ENCODE measurements at regions not wholly inside any gene's neighbourhood (a gene's known extent, or its start where the extent isn't known, plus 50 kb on each side); places are given as distances from the start of the nearest gene placed in this dataset.
"Not testable (repeated sequence)": the region's sequence is repeated elsewhere in the genome, so short reads cannot be mapped to it uniquely, and the experiment has no call there.

DNA sequence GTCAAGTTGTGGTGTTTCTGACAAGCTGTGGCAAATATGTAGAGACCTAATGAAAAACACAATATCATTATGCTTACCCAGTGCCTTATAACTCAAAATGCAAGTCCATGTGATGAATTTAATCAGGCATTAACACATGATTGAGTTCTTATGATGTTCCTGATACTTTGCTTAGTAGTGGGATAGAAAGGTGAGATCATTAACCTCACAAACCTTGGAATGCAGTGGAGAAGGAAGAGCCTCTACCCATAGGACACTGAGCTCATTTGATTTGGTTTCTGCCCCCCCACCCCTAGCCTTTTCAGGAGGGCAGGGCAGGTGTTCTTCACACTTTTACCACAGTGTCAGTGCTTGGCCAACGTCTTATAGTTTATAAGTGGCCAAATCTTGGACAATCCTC is 683.6 kb upstream of the CPEB2 start:
- no peak for DNase-seq (ENCODE audit: low spot score)

DNA sequence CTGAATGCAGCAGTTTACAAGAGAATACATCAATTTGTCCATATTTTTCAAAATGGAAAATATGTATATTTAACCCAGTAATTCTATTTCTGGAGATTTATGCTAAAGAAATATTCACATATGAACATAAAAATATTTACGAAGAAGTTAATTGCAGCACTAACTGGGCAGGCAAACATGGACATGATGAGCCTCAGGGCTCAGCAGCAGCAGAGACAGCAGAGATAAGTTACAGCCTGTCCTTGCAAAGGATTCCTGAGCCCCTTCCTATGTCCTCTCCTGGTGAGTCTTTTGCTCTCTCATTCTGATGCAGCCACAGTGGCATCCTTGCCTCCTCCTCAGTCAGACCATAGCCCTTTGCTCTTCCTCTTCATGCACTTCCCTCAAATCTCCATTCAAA is 680.6 kb upstream of the CPEB2 start:
- DNase-seq (ENCODE audit: low spot score): no peak

DNA sequence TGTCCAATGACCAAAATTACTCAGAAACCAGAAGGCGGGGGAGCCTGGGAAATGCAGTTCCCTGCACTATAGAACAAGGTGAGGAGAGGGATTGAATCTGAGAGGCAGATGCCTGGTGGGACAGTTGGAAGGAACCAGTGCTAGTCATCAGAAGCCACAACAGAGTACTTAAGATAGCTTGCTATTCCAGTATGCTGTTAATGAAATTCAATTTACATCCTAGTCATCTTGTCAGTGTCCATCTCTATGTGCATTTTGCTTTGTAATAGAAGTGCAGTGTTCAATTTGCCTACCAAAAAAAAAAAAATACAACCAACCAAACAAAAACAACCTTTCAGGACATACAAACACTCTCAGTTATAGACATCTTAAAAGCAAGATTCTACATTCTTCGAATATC is 679.1 kb upstream of the CPEB2 start:
- DNase-seq (ENCODE audit: low spot score): no peak

DNA sequence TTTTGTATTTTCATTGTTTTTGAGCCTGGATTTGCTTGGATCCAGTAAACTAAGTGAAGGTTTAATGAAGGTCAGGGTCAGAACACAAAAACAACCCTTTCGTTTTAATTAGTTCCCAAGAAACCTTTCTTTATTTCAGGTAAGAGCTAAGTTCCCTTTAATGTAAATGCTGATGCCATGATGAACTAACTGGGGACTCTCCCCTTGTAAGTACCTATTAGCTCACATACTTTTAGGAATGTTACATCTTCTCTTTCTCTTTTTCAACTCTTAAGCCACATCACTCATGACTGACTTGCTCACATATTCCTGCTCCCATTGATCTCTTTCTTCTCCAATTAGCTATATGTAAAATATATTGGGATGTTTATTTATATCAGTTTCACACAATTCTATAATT is 673.1 kb upstream of the CPEB2 start:
- no peak for DNase-seq (ENCODE audit: low spot score)

DNA sequence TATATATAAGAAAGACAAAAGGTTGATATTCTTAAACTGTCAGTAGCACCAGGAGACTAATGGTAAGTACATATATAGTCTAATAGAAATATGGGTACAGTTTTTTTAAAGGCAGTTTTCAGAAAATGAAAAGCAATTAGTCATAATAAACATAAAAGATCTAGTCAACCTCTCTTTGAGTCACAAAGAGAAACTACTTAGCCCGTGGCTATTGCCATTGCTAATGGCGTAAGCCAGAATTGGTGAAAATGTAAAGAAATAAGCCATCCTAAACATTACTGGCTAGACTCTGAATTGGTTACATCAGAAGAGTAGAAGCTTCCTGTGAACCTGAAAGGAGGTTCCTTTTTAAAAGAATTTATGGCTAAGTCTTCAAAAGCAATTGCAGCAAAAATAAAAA is 668.7 kb upstream of the CPEB2 start:
- no peak for DNase-seq (ENCODE audit: low spot score)

DNA sequence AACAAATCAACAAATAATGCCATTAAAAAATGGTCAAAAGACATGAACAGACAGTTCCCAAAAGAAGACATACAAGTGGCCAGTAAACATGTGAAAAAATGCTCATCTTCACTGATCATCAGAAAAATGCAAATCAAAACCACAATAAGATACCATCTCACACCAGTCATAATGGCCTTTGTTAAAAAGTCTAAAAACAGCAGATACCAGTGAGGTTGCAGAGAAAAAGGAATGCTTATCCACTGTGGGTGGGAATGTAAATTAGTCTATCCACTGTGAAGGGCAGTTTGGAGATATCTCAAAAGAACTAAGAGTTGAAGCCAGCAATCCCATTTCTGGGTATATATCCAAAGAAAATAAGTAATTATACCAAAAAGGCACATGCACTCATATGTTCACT is 668.1 kb upstream of the CPEB2 start:
- no peak for DNase-seq (ENCODE audit: low spot score)

DNA sequence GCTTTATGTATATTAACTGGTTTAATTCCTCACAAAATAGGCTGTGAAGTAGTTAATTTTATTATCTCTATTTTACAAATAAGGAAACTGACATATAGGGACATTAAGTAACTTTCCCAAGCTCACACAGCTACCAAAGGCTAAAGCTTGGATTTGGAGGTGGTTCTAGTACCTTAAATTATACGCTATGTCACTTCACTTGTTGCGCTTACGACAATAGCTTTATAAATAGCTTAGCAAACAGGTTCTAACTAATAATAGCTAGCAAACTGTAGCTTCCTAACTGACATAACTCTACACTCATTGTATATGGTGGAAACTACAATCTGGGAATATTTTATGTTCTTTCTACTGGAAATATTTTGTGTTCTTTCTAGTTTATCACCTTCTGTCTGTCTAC is 666.4 kb upstream of the CPEB2 start:
- no peak for DNase-seq (ENCODE audit: low spot score)

DNA sequence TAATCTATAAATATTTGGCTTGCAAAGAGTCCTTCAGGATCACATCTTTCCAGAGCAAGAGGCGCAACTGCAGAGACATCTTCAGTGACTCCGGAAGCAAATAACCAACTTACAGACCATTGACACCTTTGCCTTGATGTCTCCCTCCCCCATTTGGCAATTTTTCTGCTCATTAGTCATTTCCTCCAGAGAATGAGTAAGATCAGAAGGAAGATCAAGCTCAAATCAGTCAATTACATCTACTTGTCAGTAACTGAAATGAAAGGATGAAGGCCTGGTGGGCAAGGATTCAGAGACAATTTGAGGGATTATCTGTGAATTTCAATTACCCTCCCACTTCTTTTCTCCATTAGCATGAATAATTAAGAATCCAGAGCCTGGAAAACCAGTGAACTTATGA is 665.6 kb upstream of the CPEB2 start:
- no peak for DNase-seq (ENCODE audit: low spot score)

DNA sequence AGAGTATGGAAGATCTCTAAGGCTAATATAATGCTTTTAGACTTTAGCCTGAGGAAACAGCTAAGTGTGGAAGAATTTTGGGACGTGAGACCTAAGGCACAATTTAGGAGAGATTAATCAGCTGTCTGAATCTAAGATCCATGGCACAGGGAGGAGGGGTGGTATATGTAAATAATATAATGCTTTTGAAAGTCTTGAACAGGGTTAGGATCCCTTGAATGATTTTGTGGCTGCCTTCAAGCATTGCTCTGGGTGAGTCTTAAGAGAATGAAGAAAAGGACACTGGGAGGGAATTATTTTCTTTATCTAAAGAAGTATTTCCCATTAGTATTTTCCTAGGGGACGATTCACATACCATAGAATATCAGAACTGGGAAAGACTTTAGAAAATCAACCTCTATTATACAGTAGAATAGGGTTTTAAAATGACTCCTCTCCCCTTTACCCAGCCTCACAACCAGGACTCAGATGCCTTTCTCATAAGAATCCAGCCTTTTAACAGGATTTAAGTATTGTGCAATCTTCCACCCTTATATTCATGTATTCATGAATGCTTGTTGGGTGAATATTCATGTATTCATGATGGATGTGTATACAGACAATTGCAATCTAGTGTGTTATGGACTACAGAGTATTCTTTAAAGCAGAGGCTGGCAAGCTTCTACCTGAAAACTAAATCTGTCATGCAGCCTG is 664.2 kb upstream of the CPEB2 start:
- DNase-seq (ENCODE audit: low spot score): no peak

DNA sequence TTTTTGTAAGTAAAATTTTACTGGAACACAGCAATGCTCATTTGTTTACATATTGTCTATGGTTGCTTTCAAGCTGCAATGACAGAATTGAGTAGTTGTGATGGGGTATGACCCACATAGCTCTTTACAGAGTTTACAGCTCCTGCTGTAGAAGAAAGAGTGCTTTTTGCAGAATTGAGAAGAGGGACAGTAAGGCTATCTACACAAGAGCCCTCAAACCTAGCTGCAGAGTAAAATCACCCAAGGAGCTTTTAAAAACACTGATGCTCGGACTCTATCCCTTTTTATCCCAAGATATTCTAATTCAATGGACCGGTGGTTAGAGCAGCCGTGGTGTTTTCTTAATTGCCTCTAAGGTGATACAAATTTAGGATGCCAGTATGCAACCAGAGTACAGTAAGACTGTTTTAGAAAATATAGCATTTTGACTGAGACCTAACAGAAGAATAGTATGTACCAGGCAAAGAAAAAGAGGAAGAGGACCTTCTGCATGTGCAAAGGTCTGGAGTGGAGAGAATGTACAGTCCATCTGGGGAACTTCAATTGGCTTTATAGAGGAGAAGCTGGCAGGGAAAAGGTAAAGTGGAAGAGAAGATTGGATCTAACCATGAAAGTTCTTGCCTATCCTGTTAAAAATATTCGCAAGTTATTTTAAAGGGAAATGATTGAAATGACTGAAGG is 663.6 kb upstream of the CPEB2 start:
- no peak for DNase-seq (ENCODE audit: low spot score)

DNA sequence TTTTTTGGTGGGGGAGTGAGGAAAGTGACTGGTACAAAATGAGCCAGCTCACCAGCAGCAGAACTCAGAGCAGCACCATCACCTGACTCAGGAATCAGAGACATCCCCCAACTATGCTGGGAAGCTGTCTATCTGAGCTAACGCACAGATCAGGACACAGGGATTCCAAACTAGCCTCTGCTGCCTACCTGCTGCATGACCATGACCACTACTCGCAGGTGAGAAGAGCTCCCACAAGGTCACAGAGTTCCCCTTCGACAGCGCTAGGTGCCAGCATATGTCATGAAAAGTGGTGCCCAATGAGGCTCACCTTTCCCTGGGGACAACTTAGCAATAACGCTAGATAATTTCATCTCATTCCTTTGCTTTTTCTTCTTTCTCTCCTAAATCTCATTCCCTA is 662.6 kb upstream of the CPEB2 start:
- no peak for DNase-seq (ENCODE audit: low spot score)

DNA sequence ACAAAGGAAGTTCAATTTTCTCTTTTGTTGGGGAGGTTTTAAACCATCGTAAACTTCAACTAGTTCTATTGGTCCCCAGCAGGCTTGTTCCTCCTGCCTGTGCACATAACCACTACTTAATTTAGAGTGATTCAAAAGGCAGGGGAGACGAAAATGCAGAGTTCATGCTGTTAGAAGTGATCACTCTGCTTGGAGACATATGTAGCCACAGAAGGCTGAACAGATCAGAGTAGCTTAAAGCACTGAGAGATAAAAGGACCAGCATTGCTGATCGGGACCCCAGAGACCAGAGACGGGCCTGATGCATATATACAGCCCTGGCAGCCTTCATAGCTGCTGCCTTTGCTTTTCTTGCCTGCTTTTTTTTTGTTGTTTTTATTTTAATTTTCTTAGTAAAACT is 662.0 kb upstream of the CPEB2 start:
- no peak for DNase-seq (ENCODE audit: low spot score)

DNA sequence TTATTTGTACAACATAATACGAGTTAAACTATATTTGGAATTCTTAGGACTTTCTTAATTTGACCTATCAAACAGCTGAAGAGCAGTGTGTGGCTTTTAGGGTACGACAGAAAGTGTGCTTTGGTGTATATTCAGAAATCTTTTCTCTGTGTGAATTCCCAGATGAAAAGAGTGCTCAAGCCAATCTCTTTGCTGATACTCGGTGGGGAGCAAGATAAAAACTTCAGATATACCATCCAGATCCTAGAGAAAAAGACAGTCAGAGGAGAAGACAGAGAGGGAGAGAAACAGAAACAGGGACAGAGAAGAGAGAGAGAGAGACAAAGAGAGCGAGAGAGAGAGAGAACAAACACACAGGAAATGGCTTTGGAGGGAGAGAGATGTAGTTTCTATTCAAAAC is 658.3 kb upstream of the CPEB2 start:
- DNase-seq (ENCODE audit: low spot score): no peak

DNA sequence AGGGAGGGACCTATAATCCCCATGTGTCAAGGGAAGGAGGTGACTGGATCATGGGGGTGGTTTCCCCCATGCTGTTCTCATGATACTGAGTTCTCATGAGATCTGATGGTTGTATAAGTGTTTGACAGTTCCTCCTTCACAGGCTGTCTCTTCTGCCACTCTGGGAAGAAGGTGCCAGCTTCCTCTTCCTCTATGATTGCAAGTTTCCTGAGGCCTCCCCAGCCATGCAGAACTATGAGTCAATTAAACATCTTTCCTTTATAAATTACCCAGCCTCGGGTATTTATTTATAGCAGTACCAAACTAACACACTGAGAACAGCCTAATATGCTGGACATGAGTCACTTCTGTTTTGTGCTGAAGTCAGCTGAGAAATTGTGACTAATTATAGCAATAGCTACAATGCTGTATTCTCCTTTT is 656.9 kb upstream of the CPEB2 start:
- peak; percentile 40 for DNase-seq (ENCODE audit: low spot score)

DNA sequence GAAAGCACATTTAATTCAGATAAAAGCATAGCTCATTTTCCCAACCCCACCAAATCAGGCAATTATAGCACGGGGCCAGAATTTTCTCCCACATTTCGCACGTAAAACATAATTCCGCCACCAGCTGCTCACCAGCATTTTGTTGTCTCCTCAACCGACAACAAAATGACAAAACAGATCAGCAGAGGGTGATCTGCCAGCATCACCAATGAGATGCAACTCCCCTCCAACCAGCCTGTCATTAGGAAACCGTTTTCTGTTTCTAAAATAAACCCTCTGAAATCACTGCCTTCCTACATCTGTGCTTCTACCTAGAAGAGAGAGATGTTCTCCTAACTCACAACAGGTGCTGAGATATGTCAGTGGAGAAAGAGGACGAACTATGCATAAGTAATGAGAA is 654.8 kb upstream of the CPEB2 start:
- DNase-seq (ENCODE audit: low spot score): no peak

DNA sequence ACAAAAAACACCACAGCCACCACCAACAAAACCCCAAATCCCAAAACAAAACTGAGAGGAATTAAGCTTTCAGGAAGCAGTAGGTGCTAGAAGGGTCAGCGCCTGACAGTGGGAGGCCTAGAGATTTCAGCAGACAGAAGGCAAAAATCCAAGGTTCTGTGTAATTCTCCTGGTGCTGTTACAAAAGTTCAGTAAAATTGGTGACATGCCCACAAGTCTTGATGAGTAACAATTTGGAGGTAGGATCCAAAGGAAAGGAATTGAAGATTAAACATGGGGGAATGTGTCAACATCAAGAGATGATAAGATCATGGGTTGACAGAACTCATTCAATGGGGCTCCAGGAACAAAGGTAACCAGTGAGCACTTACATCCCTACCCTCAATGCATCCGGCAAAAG is 653.8 kb upstream of the CPEB2 start:
- peak; percentile 8 for DNase-seq (ENCODE audit: low spot score)

DNA sequence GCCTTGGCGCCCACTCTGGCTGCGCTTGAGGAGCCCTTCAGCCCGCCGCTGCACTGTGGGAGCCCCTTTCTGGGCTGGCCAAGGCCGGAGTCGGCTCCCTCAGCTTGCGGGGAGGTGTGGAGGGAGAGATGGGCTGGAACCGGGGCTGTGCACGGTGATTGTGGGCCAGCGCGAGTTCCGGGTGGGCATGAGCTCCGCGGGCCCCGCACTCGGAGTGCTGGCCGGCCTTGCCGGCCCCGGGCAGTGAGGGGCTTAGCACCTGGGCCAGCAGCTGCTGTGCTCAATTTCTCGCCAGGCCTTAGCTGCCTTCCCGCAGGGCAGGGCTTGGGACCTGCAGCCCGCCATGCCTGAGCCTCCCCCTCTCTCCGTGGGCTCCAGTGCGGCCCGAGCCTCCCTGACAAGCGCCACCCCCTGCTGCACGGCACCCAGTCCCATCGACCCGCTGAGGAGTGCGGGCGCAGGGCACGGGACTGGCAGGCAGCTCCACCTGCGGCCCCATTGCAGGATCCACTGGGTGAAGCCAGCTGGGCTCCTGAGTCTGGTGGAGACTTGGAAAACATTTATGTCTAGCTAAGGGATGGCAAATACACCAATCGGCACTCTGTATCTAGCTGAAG is 643.6 kb upstream of the CPEB2 start:
- DNase-seq (ENCODE audit: low spot score): not testable (repeated sequence)

DNA sequence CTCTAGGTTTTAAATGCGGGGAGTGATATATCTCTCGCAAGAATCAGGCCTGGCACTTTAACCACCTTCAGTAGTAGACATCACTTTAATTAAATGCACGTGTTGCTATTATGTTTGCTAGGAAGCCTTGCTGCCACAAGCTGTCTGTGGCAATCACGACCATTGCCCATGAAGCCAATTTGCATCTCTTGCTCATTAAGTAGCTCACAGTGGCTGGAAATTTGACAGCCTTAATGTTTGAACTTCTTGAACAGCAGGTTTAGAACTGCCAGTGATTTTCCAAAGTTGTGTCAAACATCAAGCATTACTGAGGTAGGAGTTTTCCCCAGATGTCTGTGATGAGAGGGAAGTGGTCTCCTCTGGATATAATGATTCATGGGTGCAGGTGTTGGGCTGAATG is 642.3 kb upstream of the CPEB2 start:
- no peak for DNase-seq (ENCODE audit: low spot score)

DNA sequence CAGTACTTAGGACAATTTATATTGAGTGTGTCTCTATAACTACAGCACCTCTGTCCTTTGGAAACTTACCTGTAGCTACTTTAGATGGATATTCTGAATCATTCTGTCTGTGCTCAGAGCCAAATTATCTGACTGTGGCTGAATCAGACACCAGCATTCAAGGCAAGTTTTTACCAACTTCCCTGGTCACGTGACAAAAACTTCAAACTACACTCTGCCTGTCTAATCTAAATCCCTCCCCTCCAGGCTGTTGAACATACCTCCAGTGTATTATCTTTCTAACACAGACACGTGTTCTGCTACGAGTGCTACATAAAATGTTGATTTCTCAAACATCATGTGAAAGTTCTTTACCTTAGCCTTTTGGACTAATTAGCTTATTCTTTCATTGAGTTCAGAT is 641.2 kb upstream of the CPEB2 start:
- no peak for DNase-seq (ENCODE audit: low spot score)

DNA sequence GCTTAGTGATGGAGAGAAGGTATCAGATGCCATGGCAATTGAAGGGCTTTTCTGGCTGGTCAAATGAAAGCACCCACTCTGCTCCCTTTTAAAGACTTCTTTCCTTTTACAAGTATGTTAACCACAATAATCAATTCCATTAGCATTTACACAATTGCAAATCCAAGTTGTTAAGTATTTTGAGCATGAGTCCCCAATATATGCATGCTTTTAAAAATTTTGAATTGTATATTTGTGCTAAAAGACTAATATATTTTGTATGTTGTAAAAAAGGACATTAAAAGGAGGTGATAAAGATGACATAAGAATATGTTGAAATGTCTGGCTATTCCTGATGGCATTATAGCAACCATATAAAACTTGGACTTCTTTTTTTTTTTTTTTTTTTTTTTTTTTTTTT is 639.9 kb upstream of the CPEB2 start:
- DNase-seq (ENCODE audit: low spot score): no peak

DNA sequence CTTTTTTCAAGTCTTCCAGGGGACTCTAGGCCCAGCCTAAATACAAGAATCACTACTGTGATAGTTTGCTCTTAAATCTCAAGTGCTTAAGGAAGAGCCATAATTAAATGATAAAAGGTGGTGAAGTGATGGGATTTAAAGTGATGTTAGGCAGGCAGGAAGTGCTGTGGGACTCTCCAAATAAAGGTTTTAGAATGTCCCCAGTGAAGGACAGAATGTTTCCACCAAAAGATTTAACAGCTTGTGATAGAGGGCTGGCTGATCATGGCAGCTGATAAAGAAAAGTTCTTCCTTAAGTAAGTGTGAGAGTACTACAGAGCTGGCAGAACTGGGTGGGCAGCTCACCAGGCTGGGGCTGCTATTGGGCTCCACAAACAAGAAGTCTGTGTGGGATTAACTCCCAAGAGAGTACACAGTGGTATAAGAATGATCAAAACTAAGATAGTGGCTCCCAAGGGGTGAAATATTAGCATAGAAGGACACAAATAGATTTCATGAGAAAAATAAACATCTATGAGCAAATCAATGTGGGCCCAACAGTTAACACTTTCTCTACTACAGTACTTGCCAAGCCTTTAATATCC is 637.2 kb upstream of the CPEB2 start:
- no peak for DNase-seq (ENCODE audit: low spot score)

DNA sequence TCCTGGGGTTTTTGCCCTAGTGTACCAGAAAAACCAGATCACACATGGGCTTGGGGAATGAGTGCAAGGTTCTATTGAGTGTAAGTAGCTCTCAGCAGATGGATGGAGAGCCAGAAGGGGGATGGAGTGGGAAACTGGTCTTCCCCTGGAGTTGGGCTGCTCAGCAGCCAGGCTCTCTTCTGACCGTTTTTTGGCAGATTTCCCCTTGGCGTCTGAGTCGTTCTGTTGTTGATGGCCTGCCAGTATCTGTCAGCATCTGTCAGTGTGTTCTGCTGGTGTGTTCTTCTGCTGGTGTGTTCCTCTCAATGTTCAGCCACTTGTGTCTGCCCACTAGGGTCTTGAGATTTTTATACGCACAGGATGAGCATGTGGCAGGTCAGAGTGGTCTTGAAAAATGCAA is 633.9 kb upstream of the CPEB2 start:
- no peak for DNase-seq (ENCODE audit: low spot score)

DNA sequence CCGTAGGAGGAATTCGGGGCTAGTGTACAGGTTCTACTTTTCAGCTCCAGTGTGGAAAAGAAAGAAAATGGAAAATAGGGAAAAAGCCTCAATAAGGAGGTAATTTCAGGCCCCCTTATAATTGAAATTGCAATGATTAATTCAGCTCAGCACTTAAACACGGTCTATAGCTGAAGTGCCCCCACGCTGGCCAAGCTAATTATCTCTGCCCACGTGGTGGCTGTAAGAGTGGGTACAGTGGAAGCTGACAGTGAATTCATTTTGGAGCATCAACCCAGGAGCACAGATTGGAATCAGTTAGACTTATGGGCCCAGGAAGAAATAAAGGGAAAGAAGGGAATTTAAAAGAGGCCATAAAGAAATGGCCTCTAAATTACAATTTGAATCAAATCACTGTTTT is 631.1 kb upstream of the CPEB2 start:
- DNase-seq (ENCODE audit: low spot score): no peak

Data from AG20443 (cell line).